ENCODE measurements at regions not wholly inside any gene's neighbourhood (a gene's known extent, or its start where the extent isn't known, plus 50 kb on each side); places are given as distances from the start of the nearest gene placed in this dataset.

DNA sequence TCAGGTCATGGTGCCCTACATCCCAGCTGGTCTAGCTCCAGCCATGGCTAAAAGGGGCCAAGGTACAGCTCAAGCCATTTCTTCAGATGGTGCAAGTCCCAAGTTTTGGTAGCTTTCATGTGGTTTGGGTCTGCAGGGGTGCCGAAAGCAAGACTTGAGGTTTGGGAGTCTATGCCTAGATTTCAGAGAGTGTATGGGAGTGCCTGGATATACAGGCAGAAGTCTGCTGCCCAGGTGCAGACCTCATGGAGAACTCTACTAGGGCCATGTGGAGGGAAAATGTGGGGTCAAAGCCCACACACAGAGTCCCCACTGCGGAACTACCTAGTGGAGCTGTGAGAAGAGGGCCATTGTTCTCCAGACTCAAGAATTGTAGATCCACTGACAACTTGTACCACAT lies 1000.9 kb upstream of the ADGRB3 start (continued):
- TF ChIP-seq ZNF592 (IDR thresholded peaks at IDR 0.05) (no peak), SMAD1 (IDR thresholded peaks at IDR 0.05; ENCODE audit: low read depth, partially characterized antibody) (no peak), ZNF274 (IDR thresholded peaks at IDR 0.05; ENCODE audit: insufficient read depth, insufficient read length) (no peak)

GRCh38 chr6:67633058-67633457 lies 1002.0 kb upstream of the ADGRB3 start:
- Histone ChIP-seq H3K9ac (ENCODE audit: control insufficient read depth, insufficient read depth, low read length) (no peak overlapping the region), H2AFZ (ENCODE audit: control insufficient read depth, low read depth, low read length) (no peak overlapping the region), H4K20me1 (ENCODE audit: control insufficient read depth, insufficient read depth) (no peaks in the 10 kb centered on the region), H3K4me3 (no peak overlapping the region), H3K4me1 (ENCODE audit: control insufficient read depth, insufficient read depth, low read length) (no peaks in the 10 kb centered on the region), H3K9me3 (replicated peaks; ENCODE audit: control insufficient read depth, insufficient read depth, low read length) (no peaks in the 10 kb centered on the region), H3K27ac (ENCODE audit: control insufficient read depth, insufficient read depth) (no peak overlapping the region), H3K27me3 (replicated peaks in 1 of 2; ENCODE audit: control insufficient read depth in 2 of 2, insufficient read depth in 2 of 2, low read length in 1 of 2) (no peaks in the 10 kb centered on the region), H3K36me3 (ENCODE audit: control insufficient read depth in 2 of 2, insufficient read depth in 2 of 2, low read length in 1 of 2) (no peaks in the 10 kb centered on the region), H3K79me2 (ENCODE audit: control insufficient read depth, insufficient read depth, low read length) (no peaks in the 10 kb centered on the region), H3K4me2 (ENCODE audit: control insufficient read depth, insufficient read depth) (no peak overlapping the region)
- ATAC-seq: no peak
- ChIA-PET POLR2A (no interaction called here), SMC1A (ENCODE audit: uncharacterized antibody, unreplicated experiment) (interaction anchor here (0.7 kb wide), 1 partner anchor 620 kb away, joined by 3 read pairs; no protein-coding TSS in a partner anchor), RAD21 (ENCODE audit: unreplicated experiment) (no interaction called here), CTCF (no interaction called here)
- intact Hi-C loops (cut with micrococcal nuclease; ENCODE audit: unreplicated experiment) (no loop called here), in situ Hi-C loops (cut with MboI) (no loop called here)
- BruUV-seq (replicated peaks): no TSS peak
- TF ChIP-seq, protein P1, sequence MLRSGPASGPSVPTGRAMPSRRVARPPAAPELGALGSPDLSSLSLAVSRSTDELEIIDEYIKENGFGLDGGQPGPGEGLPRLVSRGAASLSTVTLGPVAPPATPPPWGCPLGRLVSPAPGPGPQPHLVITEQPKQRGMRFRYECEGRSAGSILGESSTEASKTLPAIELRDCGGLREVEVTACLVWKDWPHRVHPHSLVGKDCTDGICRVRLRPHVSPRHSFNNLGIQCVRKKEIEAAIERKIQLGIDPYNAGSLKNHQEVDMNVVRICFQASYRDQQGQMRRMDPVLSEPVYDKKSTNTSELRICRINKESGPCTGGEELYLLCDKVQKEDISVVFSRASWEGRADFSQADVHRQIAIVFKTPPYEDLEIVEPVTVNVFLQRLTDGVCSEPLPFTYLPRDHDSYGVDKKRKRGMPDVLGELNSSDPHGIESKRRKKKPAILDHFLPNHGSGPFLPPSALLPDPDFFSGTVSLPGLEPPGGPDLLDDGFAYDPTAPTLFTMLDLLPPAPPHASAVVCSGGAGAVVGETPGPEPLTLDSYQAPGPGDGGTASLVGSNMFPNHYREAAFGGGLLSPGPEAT (IDR thresholded peaks at IDR 0.05; ENCODE audit: low read depth): no peak
- no peak for TF ChIP-seq SIN3A (IDR thresholded peaks at IDR 0.05; ENCODE audit: low read depth, low read length)
- no peak for TF ChIP-seq PRDM15 (CRISPR knock-in tag; IDR thresholded peaks at IDR 0.05)
- no peak for TF ChIP-seq SUZ12 (IDR thresholded peaks at IDR 0.05; ENCODE audit: unreplicated experiment)
- TF ChIP-seq BMI1 (IDR thresholded peaks at IDR 0.05; ENCODE audit: borderline replicate concordance): no peak
- no peak for TF ChIP-seq ZZZ3 (IDR thresholded peaks at IDR 0.05; ENCODE audit: control insufficient read depth, insufficient read length, low read depth)
- TF ChIP-seq CREB1 (IDR thresholded peaks at IDR 0.05; ENCODE audit: low read depth): no peak
- no peak for FAIRE-seq
- DNase-seq (ENCODE audit: low read depth, low spot score): no peak
- 0% methylated on average over 3 of the region's 3 CpGs for WGBS (ENCODE audit: insufficient coverage, insufficient replicate concordance, low lambda C conversion rate, missing lambda C conversion rate)
